Immature natural killer cell (primary cell): ENCODE measurements at regions not wholly inside any gene's neighbourhood (a gene's known extent, or its start where the extent isn't known, plus 50 kb on each side); places are given as distances from the start of the nearest gene placed in this dataset.

ENCODE experiments used
- DNase-seq, 3 donors: peaks; one replicate each; pipeline ENCODE4 v3.0.0; 2022; ENCODE audit warnings: mixed read lengths in 1 of 3
- H3K27ac Mint-ChIP-seq, 6 donors: one replicate each; pipeline ENCODE4 v1.8.0; 2020; ENCODE audit warnings: mixed read lengths in 6 of 6, mild to moderate bottlenecking in 5 of 6, inconsistent platforms in 4 of 6, moderate library complexity in 3 of 6
- H3K27me3 Mint-ChIP-seq, 3 donors: one replicate each; pipeline ENCODE4 v1.8.0; 2020 to 2021; ENCODE audit warnings: low read depth in 3 of 3, mild to moderate bottlenecking in 3 of 3, mixed read lengths in 3 of 3, moderate library complexity in 3 of 3, inconsistent platforms in 1 of 3
- H3K36me3 Mint-ChIP-seq, 3 donors: one replicate each; pipeline ENCODE4 v1.8.0; 2020; ENCODE audit warnings: mixed read lengths in 3 of 3, inconsistent platforms in 2 of 3, mild to moderate bottlenecking in 2 of 3
- H3K4me1 Mint-ChIP-seq, 2 donors: one replicate each; pipeline ENCODE4 v1.8.0; 2020; ENCODE audit warnings: inconsistent platforms in 2 of 2, mild to moderate bottlenecking in 2 of 2, mixed read lengths in 2 of 2, moderate library complexity in 1 of 2
- H3K4me3 Mint-ChIP-seq, 5 donors: one replicate each; pipeline ENCODE4 v1.8.0; 2020; ENCODE audit warnings: mild to moderate bottlenecking in 5 of 5, mixed read lengths in 5 of 5, inconsistent platforms in 3 of 5, moderate library complexity in 3 of 5
- H3K9me3 Mint-ChIP-seq, 6 donors: one replicate each; pipeline ENCODE4 v1.8.0; 2020; ENCODE audit warnings: mild to moderate bottlenecking in 6 of 6, mixed read lengths in 6 of 6, inconsistent platforms in 4 of 6, moderate library complexity in 3 of 6

DNA sequence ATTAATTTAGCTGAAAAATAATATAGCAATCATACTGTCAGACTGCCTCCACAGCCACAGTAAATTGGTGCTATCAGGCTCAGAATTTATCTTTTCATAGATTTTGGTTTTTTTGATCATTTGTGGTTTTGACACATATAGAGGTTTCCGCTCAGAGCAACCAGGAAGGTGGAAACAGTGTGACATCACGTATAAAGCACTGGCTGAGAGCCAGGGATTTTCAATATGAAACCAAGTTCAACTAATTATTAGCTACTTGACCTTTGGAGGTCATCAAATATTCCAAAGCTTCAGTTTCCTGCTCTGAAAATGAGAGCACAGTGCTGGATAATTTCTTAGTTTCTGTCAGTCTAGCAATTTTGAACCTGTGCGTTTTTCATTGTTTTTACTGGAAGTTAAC, 433.8 kb upstream of the SUCLG2 start:
- H3K4me3 Mint-ChIP-seq: peak overlapping the region in 4 of 5 donors; percentile 20 to 72 (median 33)
- H3K4me1 Mint-ChIP-seq: peaks cover 11 to 29% of the 10 kb centered on the region in 2 donors
- DNase-seq: peak; percentile 37 to 72 (median 40)
- peaks cover 0 to 7% (median 1%) of the 10 kb centered on the region in 6 donors for H3K9me3 Mint-ChIP-seq
- H3K27me3 Mint-ChIP-seq: peaks cover 2 to 4% (median 2%) of the 10 kb centered on the region in 3 donors
- peak overlapping the region in 3 of 6 donors; percentile 1 to 66 (median 17) for H3K27ac Mint-ChIP-seq
- H3K36me3 Mint-ChIP-seq: no peaks in the 10 kb centered on the region

DNA sequence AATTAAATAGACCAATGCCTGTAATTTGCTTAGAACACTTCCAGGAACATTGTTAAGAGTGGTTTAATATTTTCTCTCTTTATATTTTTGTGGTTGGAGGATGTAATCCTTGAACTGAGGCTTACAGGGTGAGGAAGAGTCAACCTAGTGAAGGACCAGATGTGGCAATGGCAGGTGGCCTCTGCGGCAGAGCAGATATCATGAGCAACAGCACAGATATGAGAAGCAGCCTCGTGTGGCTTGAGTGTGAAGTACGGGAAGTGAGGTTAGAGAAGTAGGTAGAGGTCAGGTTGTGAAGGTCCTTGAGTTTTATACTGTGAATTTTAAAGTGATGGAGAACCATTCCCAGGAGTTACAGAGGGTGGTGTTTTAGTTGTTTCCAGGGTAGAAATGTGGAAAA, 417.6 kb upstream of the SUCLG2 start:
- Mint-ChIP-seq H3K4me3 (peak overlapping the region in 1 of 5 donors; percentile 53), H3K4me1 (no peaks in the 10 kb centered on the region), H3K27ac (peak overlapping the region in 2 of 6 donors; percentile 1 to 21), H3K9me3 (peaks cover 4 to 21% (median 8%) of the 10 kb centered on the region in 6 donors), H3K36me3 (peaks cover 0 to 7% (median 0%) of the 10 kb centered on the region in 3 donors), H3K27me3 (peaks cover 0 to 3% (median 1%) of the 10 kb centered on the region in 3 donors)
- peak in 1 of 3 donors; percentile 30 for DNase-seq

DNA sequence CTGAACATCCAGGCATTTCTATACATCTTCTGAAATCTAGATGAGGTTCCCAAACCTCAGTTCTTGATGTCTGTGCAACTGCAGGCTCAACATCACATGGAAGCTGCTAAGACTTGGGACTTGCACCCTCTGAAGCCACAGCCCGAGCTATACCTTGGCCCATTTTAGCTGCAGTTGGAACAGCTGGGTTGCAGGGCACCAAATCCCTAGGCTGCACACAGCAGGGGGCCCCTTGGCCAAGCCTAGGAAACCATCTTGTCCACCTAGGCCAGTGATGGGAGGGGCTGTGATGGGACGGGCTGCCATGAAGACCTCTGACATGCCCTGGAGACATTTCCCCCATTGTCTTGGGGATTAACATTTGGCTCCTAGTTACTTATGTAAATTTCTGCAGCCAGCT, 415.8 kb upstream of the SUCLG2 start:
- Mint-ChIP-seq H3K27me3 (peaks cover 1 to 3% (median 2%) of the 10 kb centered on the region in 3 donors), H3K36me3 (peaks cover 0 to 7% (median 0%) of the 10 kb centered on the region in 3 donors), H3K4me1 (no peaks in the 10 kb centered on the region), H3K4me3 (no peak overlapping the region), H3K27ac (no peak overlapping the region), H3K9me3 (peaks cover 5 to 21% (median 8%) of the 10 kb centered on the region in 6 donors)
- no peak for DNase-seq

- H3K9me3 Mint-ChIP-seq: peaks cover 5 to 17% (median 8%) of the 10 kb centered on the region in 6 donors
- H3K27me3 Mint-ChIP-seq: peaks cover 0 to 4% (median 3%) of the 10 kb centered on the region in 3 donors
- H3K4me1 Mint-ChIP-seq: no peaks in the 10 kb centered on the region
- DNase-seq: no peak
- H3K4me3 Mint-ChIP-seq: no peak overlapping the region
- peaks cover 0 to 10% (median 0%) of the 10 kb centered on the region in 3 donors for H3K36me3 Mint-ChIP-seq
- no peak overlapping the region for H3K27ac Mint-ChIP-seq
These were observed 412.9 kb upstream of the SUCLG2 start for GRCh38 chr3:68067314-68067713.

DNA sequence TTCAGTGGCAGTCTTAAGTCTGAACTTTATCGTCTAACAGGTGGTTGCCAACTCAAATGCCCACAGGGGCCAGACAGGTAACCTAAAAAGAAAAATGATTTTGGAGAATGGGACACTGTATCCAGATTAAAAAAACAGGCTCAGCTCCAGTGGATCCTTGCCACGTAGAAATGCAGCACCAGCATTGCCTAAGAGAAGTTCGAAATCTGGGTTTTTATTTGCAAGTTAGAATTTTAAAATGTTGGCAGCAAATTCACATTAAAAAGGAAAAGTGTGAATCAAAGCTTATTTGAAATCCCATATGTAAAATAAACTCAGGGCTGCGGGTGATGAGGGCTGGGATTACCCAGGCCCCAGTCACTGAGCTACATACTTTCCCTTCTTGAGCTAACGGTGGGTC, 408.5 kb upstream of the SUCLG2 start:
- DNase-seq: no peak
- peaks cover 0 to 8% (median 8%) of the 10 kb centered on the region in 3 donors for H3K36me3 Mint-ChIP-seq
- H3K27me3 Mint-ChIP-seq: peaks cover 0 to 4% (median 3%) of the 10 kb centered on the region in 3 donors
- H3K27ac Mint-ChIP-seq: no peak overlapping the region
- peaks cover 5 to 7% of the 10 kb centered on the region in 2 donors for H3K4me1 Mint-ChIP-seq
- peaks cover 0 to 4% (median under 1%) of the 10 kb centered on the region in 6 donors for H3K9me3 Mint-ChIP-seq
- H3K4me3 Mint-ChIP-seq: no peak overlapping the region

- peaks cover 14 to 19% of the 10 kb centered on the region in 2 donors for H3K4me1 Mint-ChIP-seq
- H3K4me3 Mint-ChIP-seq: no peak overlapping the region
- peaks cover 0 to 8% (median 8%) of the 10 kb centered on the region in 3 donors for H3K36me3 Mint-ChIP-seq
- no peak for DNase-seq
- peaks cover 0 to 4% (median 1%) of the 10 kb centered on the region in 3 donors for H3K27me3 Mint-ChIP-seq
- H3K27ac Mint-ChIP-seq: no peak overlapping the region
- H3K9me3 Mint-ChIP-seq: peaks cover 0 to 4% (median under 1%) of the 10 kb centered on the region in 6 donors
These were observed 406.5 kb upstream of the SUCLG2 start for GRCh38 chr3:68060910-68061309.

GRCh38 chr3:68060191-68060590, 405.8 kb upstream of the SUCLG2 start:
- Mint-ChIP-seq H3K9me3 (peaks cover 0 to 4% (median 0%) of the 10 kb centered on the region in 6 donors), H3K4me1 (peaks cover 14 to 19% of the 10 kb centered on the region in 2 donors), H3K4me3 (peak overlapping the region in 1 of 5 donors; percentile 7), H3K36me3 (peaks cover 0 to 8% (median 8%) of the 10 kb centered on the region in 3 donors), H3K27me3 (peaks cover 0 to 2% (median 1%) of the 10 kb centered on the region in 3 donors), H3K27ac (peak overlapping the region in 2 of 6 donors; percentile 50 to 54)
- DNase-seq: no peak

DNA sequence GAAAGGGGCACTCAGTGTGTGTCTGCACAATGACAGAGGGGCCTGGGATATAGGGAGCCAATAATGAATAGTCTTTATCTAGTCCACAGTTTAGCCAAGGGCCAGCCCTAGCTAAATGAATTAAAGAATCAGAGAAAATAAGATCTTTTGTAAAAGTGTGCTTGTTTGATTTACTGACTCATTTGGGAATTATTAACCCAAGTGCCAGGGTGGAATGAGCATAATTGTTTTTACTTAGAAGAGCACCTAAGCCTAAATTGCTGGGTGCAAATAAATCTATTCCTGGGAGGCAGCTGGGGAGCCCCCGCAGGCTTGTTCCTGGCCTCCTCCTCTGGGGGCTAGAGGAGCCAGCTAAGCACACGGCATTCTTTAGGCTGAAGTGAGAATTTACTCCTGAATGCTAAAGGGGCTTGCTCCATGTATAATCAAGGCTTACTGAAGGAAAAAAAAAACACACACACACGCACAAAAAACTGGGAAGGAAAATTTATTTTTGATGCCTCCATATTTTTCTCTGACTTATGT, 405.3 kb upstream of the SUCLG2 start:
- no peak for DNase-seq
- peaks cover 0 to 1% (median 0%) of the 10 kb centered on the region in 3 donors for H3K27me3 Mint-ChIP-seq
- peak overlapping the region in 1 of 5 donors; percentile 23 for H3K4me3 Mint-ChIP-seq
- H3K27ac Mint-ChIP-seq: no peak overlapping the region
- peaks cover 14 to 19% of the 10 kb centered on the region in 2 donors for H3K4me1 Mint-ChIP-seq
- peaks cover 0 to 8% (median 8%) of the 10 kb centered on the region in 3 donors for H3K36me3 Mint-ChIP-seq
- H3K9me3 Mint-ChIP-seq: peaks cover 0 to 4% (median 0%) of the 10 kb centered on the region in 6 donors

- Mint-ChIP-seq H3K9me3 (peaks cover 0 to 4% (median 0%) of the 10 kb centered on the region in 6 donors), H3K27me3 (peaks cover 0 to 1% (median 0%) of the 10 kb centered on the region in 3 donors), H3K4me3 (peak overlapping the region; percentile 20 to 78 (median 51)), H3K36me3 (peaks cover 0 to 8% (median 8%) of the 10 kb centered on the region in 3 donors), H3K4me1 (peaks cover 14 to 19% of the 10 kb centered on the region in 2 donors), H3K27ac (peak overlapping the region in 5 of 6 donors; percentile 27 to 91 (median 73))
- peak; percentile 41 to 62 (median 44) for DNase-seq
These were observed 403.4 kb upstream of the SUCLG2 start for GRCh38 chr3:68057637-68058320.

DNA sequence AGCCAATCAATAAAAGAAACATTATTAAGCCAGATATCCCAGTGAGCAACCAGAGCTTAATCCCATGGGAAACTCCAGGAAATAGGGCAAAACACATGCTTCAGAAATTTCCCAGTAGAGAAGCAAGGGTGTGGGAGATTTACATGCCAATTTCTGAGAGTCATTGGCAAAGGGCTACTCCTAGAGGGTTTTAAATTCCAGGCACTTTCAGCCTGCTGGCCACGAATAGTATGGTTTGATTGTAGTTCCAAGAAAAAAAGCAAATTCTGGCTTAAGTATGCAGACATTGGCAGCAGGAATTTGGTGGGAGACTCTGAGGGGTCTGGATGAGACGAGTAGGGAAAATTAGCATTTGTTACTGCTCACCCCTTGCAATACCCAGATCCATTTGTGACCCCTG, 402.1 kb upstream of the SUCLG2 start:
- peaks cover 0 to 8% (median 4%) of the 10 kb centered on the region in 3 donors for H3K36me3 Mint-ChIP-seq
- no peak overlapping the region for H3K4me3 Mint-ChIP-seq
- H3K27me3 Mint-ChIP-seq: peaks cover 0 to 1% (median 0%) of the 10 kb centered on the region in 3 donors
- H3K9me3 Mint-ChIP-seq: peaks cover 0 to 9% (median 0%) of the 10 kb centered on the region in 6 donors
- H3K4me1 Mint-ChIP-seq: peaks cover 14 to 19% of the 10 kb centered on the region in 2 donors
- no peak overlapping the region for H3K27ac Mint-ChIP-seq
- no peak for DNase-seq

DNA sequence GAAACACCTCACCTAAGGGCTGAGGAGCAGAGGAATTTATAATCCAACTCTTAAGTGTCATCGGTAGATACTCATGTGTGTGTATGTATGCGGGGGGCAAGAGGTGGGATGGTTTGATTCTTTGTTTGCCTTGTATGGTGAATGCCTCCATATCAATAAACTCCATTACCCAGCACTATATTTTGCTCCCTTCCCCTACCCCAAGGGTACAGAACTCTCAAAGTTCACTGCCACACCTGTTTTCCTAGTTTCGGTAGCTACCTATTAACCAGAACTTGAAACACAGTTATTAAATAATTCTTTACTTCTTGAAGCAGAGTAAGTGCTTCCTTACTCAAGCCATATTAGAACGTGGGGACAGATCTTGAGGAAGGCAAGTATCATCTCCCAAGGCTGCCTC, 400.8 kb upstream of the SUCLG2 start:
- H3K27me3 Mint-ChIP-seq: peaks cover 0 to 1% (median 0%) of the 10 kb centered on the region in 3 donors
- peaks cover 14 to 19% of the 10 kb centered on the region in 2 donors for H3K4me1 Mint-ChIP-seq
- H3K9me3 Mint-ChIP-seq: peaks cover 0 to 8% (median 0%) of the 10 kb centered on the region in 6 donors
- H3K27ac Mint-ChIP-seq: no peak overlapping the region
- no peak overlapping the region for H3K4me3 Mint-ChIP-seq
- DNase-seq: no peak
- H3K36me3 Mint-ChIP-seq: no peaks in the 10 kb centered on the region

GRCh38 chr3:68049776-68050175, 395.4 kb upstream of the SUCLG2 start:
- no peaks in the 10 kb centered on the region for H3K4me1 Mint-ChIP-seq
- no peak overlapping the region for H3K4me3 Mint-ChIP-seq
- DNase-seq: no peak
- H3K27ac Mint-ChIP-seq: no peak overlapping the region
- H3K9me3 Mint-ChIP-seq: peaks cover 0 to 8% (median 0%) of the 10 kb centered on the region in 6 donors
- H3K27me3 Mint-ChIP-seq: peaks cover 0 to 4% (median 0%) of the 10 kb centered on the region in 3 donors
- peaks cover 0 to 3% (median 0%) of the 10 kb centered on the region in 3 donors for H3K36me3 Mint-ChIP-seq

DNA sequence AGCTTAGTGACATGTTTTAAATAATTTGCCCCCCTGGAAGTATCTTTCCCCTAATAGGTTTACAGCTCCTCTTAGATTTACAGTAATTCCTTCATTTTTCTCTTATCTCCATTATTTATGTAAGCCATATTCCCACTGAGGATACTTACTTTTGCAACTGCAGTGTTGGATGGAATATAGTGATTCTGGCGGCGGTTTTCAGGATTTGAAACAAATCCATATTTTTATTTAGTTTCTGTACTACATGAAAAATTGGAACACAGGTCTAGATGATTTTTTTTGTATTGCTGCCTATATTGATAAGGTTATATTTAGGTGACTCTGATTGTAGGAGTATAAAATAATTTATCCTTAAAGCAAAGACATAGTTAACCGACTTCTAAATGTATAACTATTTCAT, 391.6 kb upstream of the SUCLG2 start:
- no peaks in the 10 kb centered on the region for H3K9me3 Mint-ChIP-seq
- H3K4me3 Mint-ChIP-seq: no peak overlapping the region
- H3K4me1 Mint-ChIP-seq: no peaks in the 10 kb centered on the region
- no peak overlapping the region for H3K27ac Mint-ChIP-seq
- peaks cover 0 to 4% (median 0%) of the 10 kb centered on the region in 3 donors for H3K27me3 Mint-ChIP-seq
- H3K36me3 Mint-ChIP-seq: peaks cover 0 to 3% (median 0%) of the 10 kb centered on the region in 3 donors
- no peak for DNase-seq

DNA sequence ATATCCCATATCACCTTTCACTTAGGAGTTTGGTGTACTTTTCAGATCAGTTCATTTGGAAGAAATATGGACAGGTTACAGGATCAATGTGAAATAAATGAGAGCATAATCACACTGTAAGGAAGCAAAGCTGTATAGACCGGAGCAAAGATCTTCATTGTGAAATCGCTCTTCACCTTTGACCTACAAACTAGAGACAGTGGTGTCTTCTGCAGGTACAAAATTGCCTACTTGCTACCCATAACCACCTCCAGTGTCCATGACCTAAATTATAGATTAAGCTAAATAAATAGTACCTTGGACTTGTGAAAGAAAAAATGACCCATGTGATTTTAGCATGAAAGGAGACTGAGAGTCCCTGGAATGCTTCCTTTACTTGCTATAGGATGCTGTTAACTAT, 379.5 kb upstream of the SUCLG2 start:
- no peaks in the 10 kb centered on the region for H3K4me1 Mint-ChIP-seq
- peaks cover 4 to 10% (median 4%) of the 10 kb centered on the region in 3 donors for H3K27me3 Mint-ChIP-seq
- no peaks in the 10 kb centered on the region for H3K36me3 Mint-ChIP-seq
- DNase-seq: no peak
- no peak overlapping the region for H3K27ac Mint-ChIP-seq
- no peak overlapping the region for H3K4me3 Mint-ChIP-seq
- peaks cover 0 to 6% (median 0%) of the 10 kb centered on the region in 6 donors for H3K9me3 Mint-ChIP-seq
